ENCODE measurements at regions not wholly inside any gene's neighbourhood (a gene's known extent, or its start where the extent isn't known, plus 50 kb on each side); places are given as distances from the start of the nearest gene placed in this dataset.

GRCh38 chr14:105865904-105866840 is 339.8 kb downstream of the TMEM121 start:
- no peak for TF ChIP-seq MAX (IDR thresholded peaks at IDR 0.05)
- no peak for TF ChIP-seq NFIC (IDR thresholded peaks at IDR 0.05)
- TF ChIP-seq CREB1 (IDR thresholded peaks at IDR 0.05; ENCODE audit: low read depth): no peak
- no peak for TF ChIP-seq ZBTB7A (IDR thresholded peaks at IDR 0.05; ENCODE audit: low read depth)
- TF ChIP-seq RAD21 (IDR thresholded peaks at IDR 0.05; ENCODE audit: low read depth): no peak
- no peak for TF ChIP-seq YY1 (IDR thresholded peaks at IDR 0.05; ENCODE audit: low read depth)
- TF ChIP-seq FOXM1 (IDR thresholded peaks at IDR 0.05; ENCODE audit: borderline replicate concordance, low read depth): no peak
- TF ChIP-seq TAF1 (IDR thresholded peaks at IDR 0.05; ENCODE audit: low read depth): no peak
- no peak for TF ChIP-seq EGR1 (IDR thresholded peaks at IDR 0.05)
- no peak for TF ChIP-seq REST (IDR thresholded peaks at IDR 0.05; ENCODE audit: low read depth)
- no peak for TF ChIP-seq TCF12 (IDR thresholded peaks at IDR 0.05; ENCODE audit: low read depth)
- no peak for TF ChIP-seq EP300 (IDR thresholded peaks at IDR 0.05; ENCODE audit: borderline replicate concordance)
